Type B pancreatic cell (in vitro differentiated cells): ENCODE measurements at regions not wholly inside any gene's neighbourhood (a gene's known extent, or its start where the extent isn't known, plus 50 kb on each side); places are given as distances from the start of the nearest gene placed in this dataset.

Experiments used
- DNase-seq: peaks from one replicate; pipeline ENCODE4 v3.0.0; 2021; ENCODE audit warnings: mixed read lengths; ENCODE audit not compliant: unreplicated experiment; ENCODE audit errors: extremely low spot score
- H3K27ac Mint-ChIP-seq: 2 replicates; pipeline ENCODE4 v1.8.0; 2021; ENCODE audit warnings: mild to moderate bottlenecking, mixed read lengths
- H3K27me3 Mint-ChIP-seq: 2 replicates; pipeline ENCODE4 v1.8.0; 2021; ENCODE audit warnings: mixed read lengths
- H3K36me3 Mint-ChIP-seq: 2 replicates; pipeline ENCODE4 v1.8.0; 2021; ENCODE audit warnings: mixed read lengths
- H3K4me1 Mint-ChIP-seq: one replicate; pipeline ENCODE4 v1.8.0; 2021; ENCODE audit warnings: mixed read lengths; ENCODE audit not compliant: unreplicated experiment
- H3K4me3 Mint-ChIP-seq: 2 replicates; pipeline ENCODE4 v1.8.0; 2021; ENCODE audit warnings: mild to moderate bottlenecking, mixed read lengths
- H3K9me3 Mint-ChIP-seq: 2 replicates; pipeline ENCODE4 v1.8.0; 2021; ENCODE audit warnings: mixed read lengths
- CTCF ChIP-seq: fragments of 200-600 bp; sonication (generic); conservative IDR thresholded peaks from 2 replicates; pipeline ENCODE4 v1.5.0; 2021; ENCODE audit warnings: antibody characterized with exemption, mild to moderate bottlenecking

- no peak for DNase-seq
- Mint-ChIP-seq H3K4me3 (no peak overlapping the region), H3K9me3 (no peaks in the 10 kb centered on the region), H3K27me3 (peaks cover 57% of the 10 kb centered on the region), H3K4me1 (no peaks in the 10 kb centered on the region), H3K36me3 (peaks cover 8% of the 10 kb centered on the region), H3K27ac (no peak overlapping the region)
- TF ChIP-seq CTCF: no peak
These were observed 230.2 kb downstream of the VRK1 start for GRCh38 chr14:97027256-97027999.

- H3K27ac Mint-ChIP-seq: no peak overlapping the region
- no peaks in the 10 kb centered on the region for H3K4me1 Mint-ChIP-seq
- peaks cover 8% of the 10 kb centered on the region for H3K36me3 Mint-ChIP-seq
These were observed 231.2 kb downstream of the VRK1 start for GRCh38 chr14:97028382-97028781.

GRCh38 chr14:97029800-97030199 lies 232.6 kb downstream of the VRK1 start:
- DNase-seq: no peak
- Mint-ChIP-seq H3K4me3 (no peak overlapping the region), H3K27ac (no peak overlapping the region), H3K4me1 (no peaks in the 10 kb centered on the region), H3K9me3 (no peaks in the 10 kb centered on the region), H3K36me3 (peaks cover 8% of the 10 kb centered on the region), H3K27me3 (peaks cover 69% of the 10 kb centered on the region)
- no peak for TF ChIP-seq CTCF

More at GRCh38 chr14:97028382-97028781, 231.2 kb downstream of the VRK1 start:
- TF ChIP-seq CTCF: no peak
- no peak for DNase-seq
- H3K4me3 Mint-ChIP-seq: no peak overlapping the region
- H3K27me3 Mint-ChIP-seq: peaks cover 62% of the 10 kb centered on the region
- H3K9me3 Mint-ChIP-seq: no peaks in the 10 kb centered on the region

DNA sequence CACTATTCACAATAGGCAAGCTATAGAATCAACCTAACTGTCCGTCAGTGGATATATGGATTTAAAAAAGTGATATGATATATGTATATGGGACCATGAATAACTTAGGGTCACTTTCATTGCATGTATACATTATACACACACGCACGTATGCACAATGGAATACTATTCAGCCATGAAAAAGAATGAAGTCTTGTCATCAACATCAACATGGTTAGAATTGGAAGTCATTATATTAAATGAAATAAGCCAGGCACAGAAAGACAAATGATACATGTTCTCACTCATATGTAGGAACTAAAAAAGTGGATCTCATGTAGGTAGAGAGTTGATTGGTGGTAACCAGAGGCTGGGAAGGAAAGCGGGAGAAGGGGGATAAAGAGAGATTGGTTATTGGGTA lies 234.3 kb downstream of the VRK1 start:
- no peak for DNase-seq
- Mint-ChIP-seq H3K27ac (no peak overlapping the region), H3K36me3 (peaks cover 8% of the 10 kb centered on the region), H3K4me1 (no peaks in the 10 kb centered on the region), H3K27me3 (peaks cover 76% of the 10 kb centered on the region), H3K9me3 (peaks cover 3% of the 10 kb centered on the region), H3K4me3 (no peak overlapping the region)
- TF ChIP-seq CTCF: no peak

DNA sequence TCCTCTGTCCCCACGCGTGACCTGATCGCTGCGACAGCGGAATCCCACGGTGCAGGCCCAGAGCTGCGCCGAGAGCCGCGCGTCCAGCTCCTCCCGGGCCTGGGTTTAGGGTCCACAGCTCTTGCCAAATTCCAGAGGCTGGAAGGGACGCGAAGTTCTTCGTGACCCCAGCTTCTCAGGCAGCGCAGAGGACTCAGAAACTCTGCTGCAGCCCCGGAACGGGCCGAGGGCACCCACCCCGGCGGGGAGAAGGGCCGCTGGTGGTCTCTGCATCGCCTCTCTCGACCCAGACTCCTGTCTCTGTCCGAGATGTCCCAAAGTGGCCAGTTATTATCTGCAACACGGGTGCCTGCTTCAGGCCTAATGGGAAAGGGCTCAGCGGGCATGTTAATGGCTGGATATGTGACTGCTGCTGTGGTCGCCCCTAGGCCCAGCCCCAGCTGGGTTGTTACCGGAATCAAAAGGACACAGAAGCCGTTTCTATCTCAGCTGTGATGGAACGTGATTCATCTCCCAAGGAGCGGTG lies 236.4 kb downstream of the VRK1 start:
- Mint-ChIP-seq H3K27ac (no peak overlapping the region), H3K27me3 (peaks cover 85% of the 10 kb centered on the region), H3K4me3 (peak overlapping the region; percentile 19), H3K9me3 (peaks cover 4% of the 10 kb centered on the region), H3K36me3 (peaks cover 8% of the 10 kb centered on the region), H3K4me1 (no peaks in the 10 kb centered on the region)
- no peak for TF ChIP-seq CTCF
- no peak for DNase-seq
